Activated naive CD8-positive, alpha-beta T cell treated with anti-CD3 and anti-CD28 coated beads for 36 hours (primary cell): ENCODE measurements at regions not wholly inside any gene's neighbourhood (a gene's known extent, or its start where the extent isn't known, plus 50 kb on each side); places are given as distances from the start of the nearest gene placed in this dataset.

Experiments used
- DNase-seq: peaks from one replicate; pipeline ENCODE4 v3.0.0; 2021
- H3K27ac Mint-ChIP-seq: one replicate; pipeline ENCODE4 v1.8.0; 2022; ENCODE audit warnings: mild to moderate bottlenecking, moderate library complexity, mixed read lengths
- H3K27me3 Mint-ChIP-seq: one replicate; pipeline ENCODE4 v1.8.0; 2022; ENCODE audit warnings: mild to moderate bottlenecking, mixed read lengths
- H3K36me3 Mint-ChIP-seq: one replicate; pipeline ENCODE4 v1.8.0; 2021; ENCODE audit warnings: mild to moderate bottlenecking, mixed read lengths
- H3K4me1 Mint-ChIP-seq: one replicate; pipeline ENCODE4 v1.8.0; 2021; ENCODE audit warnings: mixed read lengths
- H3K4me3 Mint-ChIP-seq: one replicate; pipeline ENCODE4 v1.8.0; 2022; ENCODE audit warnings: mild to moderate bottlenecking, moderate library complexity, mixed read lengths
- H3K9me3 Mint-ChIP-seq: one replicate; pipeline ENCODE4 v1.8.0; 2022; ENCODE audit warnings: mixed read lengths

DNA sequence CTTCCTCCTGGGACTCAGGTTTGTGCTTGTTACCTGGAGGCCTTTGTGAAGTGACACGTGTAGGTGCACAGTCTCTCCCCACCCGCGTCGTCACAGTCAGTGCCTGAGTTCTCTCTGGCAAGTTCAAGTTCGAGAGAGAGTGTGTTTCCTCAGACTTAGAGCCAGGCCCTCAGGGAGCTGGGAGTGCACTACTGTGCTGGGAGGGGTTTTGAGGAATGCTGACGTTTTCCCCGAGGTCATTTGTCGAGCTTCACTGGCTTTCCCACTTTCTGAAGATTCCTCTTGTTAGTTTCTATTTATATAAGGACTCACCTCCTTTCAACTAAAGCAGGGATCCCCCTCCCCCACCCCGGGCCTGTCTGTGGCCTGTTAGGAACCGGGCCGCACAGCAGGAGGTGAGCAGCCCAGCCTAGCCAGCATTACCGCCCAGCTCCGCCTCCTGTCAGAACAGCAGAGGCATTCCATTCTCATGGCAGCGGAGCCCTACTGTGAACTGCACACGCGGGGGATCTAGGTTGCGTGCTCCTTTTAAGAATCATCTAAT is 209.2 kb downstream of the DIRAS2 start:
- Mint-ChIP-seq H3K27ac (no peak overlapping the region), H3K27me3 (peaks cover 33% of the 10 kb centered on the region), H3K4me1 (no peaks in the 10 kb centered on the region), H3K9me3 (peaks cover 1% of the 10 kb centered on the region), H3K36me3 (no peaks in the 10 kb centered on the region), H3K4me3 (no peak overlapping the region)
- DNase-seq = no peak

DNA sequence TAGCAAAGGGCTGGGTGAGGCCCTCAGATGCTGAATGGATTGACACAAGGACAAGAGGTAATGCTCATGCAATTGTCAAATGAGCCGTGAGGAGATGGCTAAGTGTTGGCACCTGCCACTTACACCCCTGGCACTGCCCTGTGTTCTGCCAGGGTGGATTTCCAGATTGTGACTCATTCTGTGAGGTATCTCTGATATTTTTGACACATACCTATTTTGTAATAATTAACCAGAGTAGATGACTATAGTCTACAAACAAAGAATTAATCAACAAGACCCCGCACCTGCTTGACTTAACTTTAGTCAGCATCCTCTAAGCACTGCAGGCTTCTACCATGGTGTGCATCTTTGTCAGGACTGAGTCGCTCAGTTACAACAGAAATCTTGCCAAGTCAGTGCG is 200.8 kb downstream of the DIRAS2 start:
- Mint-ChIP-seq H3K4me3 (no peak overlapping the region), H3K4me1 (no peaks in the 10 kb centered on the region), H3K27ac (no peak overlapping the region), H3K36me3 (no peaks in the 10 kb centered on the region), H3K9me3 (peaks cover 7% of the 10 kb centered on the region), H3K27me3 (peaks cover 26% of the 10 kb centered on the region)
- DNase-seq = no peak

DNA sequence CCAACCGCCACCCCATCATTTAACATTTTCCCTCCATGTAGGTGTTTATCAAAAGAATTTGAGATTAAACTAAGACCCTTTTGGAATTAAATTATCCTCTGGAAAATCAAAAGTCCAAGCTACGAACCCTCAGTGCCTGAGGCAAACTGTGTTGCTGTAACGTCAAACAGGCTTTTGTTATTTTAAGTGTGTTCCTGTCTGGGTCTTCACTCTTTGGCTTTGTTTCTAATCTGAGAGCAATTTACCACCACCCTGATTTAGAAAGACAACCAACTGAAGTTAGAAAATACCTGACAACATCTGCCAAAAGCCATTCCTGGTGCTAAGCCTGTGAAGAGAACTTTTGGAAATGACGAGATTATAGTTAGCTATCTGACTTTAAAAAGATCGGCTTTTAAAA is 199.9 kb downstream of the DIRAS2 start:
- no peak for DNase-seq
- Mint-ChIP-seq H3K4me3 (no peak overlapping the region), H3K27ac (no peak overlapping the region), H3K36me3 (no peaks in the 10 kb centered on the region), H3K27me3 (peaks cover 18% of the 10 kb centered on the region), H3K9me3 (peaks cover 7% of the 10 kb centered on the region), H3K4me1 (no peaks in the 10 kb centered on the region)

DNA sequence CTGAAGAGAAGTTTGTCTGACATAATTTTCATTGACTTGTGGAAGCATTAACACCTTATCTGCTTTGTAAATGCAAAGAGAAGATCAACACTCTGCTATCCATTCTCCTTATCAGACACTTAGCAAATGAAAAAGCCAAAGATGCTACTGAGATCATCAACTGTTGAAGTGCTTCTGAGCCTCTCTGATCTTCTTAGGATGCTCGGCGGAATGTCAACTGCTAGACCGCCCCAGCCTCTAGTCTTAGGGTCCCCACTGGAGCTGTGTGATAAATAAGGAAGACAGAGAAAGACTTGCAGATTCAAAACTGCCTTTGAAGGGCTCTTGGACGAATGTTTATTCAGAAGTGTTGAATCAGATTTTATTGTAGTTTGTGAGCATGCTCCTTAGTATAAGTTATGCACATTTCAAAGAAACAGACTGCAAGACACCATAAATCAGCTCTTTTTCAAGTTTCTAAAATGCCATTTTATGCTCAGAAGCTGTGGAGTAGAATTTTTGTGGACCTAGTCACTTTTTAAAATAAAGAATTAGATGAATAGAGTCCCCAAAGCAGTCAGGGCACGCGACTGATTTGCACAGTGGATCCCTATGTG is 197.9 kb downstream of the DIRAS2 start:
- H3K27me3 Mint-ChIP-seq = peaks cover 21% of the 10 kb centered on the region
- no peak overlapping the region for H3K27ac Mint-ChIP-seq
- no peaks in the 10 kb centered on the region for H3K36me3 Mint-ChIP-seq
- no peak overlapping the region for H3K4me3 Mint-ChIP-seq
- DNase-seq = no peak
- no peaks in the 10 kb centered on the region for H3K4me1 Mint-ChIP-seq
- H3K9me3 Mint-ChIP-seq = peaks cover 3% of the 10 kb centered on the region

DNA sequence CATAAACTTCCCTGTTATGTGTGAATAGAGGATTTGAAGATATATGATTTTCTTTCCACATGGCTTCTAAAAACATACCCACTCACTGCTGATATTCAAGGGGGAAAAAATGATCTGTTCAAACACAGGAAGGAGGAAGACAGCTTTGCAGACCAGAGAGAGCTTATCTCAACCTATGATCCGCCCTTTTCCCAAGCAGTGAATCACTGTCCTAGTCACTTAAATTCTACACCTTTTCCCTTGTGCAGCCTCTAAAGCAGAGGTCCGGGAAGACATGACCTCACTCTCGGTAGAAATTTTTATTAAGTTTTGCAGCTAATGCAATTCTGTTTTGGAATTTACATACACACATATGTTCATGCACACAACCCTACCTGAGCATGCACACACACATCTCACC is 197.2 kb downstream of the DIRAS2 start:
- H3K9me3 Mint-ChIP-seq = no peaks in the 10 kb centered on the region
- DNase-seq = no peak
- H3K4me1 Mint-ChIP-seq = no peaks in the 10 kb centered on the region
- no peak overlapping the region for H3K27ac Mint-ChIP-seq
- H3K4me3 Mint-ChIP-seq = no peak overlapping the region
- peaks cover 24% of the 10 kb centered on the region for H3K27me3 Mint-ChIP-seq
- H3K36me3 Mint-ChIP-seq = no peaks in the 10 kb centered on the region

DNA sequence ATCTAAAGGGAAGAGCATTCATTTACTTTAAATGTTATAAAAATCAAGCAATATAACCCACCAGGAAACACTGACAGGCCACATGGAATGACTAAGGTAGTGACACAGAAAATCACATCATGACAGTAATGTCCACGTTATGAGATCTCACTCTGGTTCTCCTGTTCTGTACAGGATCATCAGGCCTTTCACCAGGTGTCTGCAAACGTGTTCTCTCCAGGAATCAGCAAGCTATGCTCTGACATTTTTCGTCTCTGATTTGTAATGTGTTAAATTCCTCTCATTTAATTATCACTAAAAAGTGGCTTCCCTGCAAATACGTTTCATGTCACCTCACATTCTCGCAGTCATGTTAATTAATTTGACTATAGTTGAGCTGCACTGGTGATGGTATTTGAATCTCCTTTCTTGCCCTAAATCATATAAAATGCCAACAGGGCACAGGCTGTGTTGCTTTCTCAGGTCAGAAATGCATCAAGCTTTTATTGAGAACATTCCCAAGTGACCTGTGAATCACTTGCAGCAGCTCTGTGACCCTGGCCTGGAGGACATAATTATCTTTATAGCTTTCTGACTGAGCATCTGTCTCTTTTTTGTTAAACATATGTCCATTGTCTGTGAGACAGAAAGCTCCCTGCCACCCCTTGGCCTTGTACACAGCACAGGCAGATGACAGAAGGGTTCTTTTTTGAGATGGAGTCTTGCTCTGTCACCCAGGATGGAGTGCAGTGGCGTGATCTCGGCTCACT is 196.2 kb downstream of the DIRAS2 start:
- Mint-ChIP-seq H3K27me3 (peaks cover 28% of the 10 kb centered on the region), H3K27ac (no peak overlapping the region), H3K4me1 (no peaks in the 10 kb centered on the region), H3K36me3 (no peaks in the 10 kb centered on the region), H3K9me3 (no peaks in the 10 kb centered on the region), H3K4me3 (no peak overlapping the region)
- DNase-seq = no peak

DNA sequence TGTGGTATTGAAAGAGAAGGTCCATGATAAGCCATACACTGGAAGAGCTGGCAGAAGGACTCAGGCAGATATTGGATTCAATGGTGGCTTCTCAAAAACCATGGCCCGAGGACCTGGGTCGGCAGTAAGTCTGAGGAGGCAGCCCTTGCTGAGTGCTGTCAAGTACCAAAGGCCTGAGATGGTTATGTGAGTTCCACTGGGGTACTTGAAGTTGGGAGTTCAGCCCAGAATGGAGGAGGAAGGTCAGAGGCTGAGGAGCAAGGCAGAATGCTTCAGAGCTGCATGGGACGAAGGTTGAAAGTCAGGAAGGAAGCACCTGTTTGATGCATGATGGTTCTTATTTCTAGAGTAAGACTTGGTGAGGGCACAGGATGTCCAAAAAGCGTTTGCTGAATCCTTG is 194.9 kb downstream of the DIRAS2 start:
- no peak overlapping the region for H3K4me3 Mint-ChIP-seq
- peaks cover 20% of the 10 kb centered on the region for H3K27me3 Mint-ChIP-seq
- no peak for DNase-seq
- no peaks in the 10 kb centered on the region for H3K4me1 Mint-ChIP-seq
- H3K27ac Mint-ChIP-seq = no peak overlapping the region
- H3K36me3 Mint-ChIP-seq = no peaks in the 10 kb centered on the region
- no peaks in the 10 kb centered on the region for H3K9me3 Mint-ChIP-seq

DNA sequence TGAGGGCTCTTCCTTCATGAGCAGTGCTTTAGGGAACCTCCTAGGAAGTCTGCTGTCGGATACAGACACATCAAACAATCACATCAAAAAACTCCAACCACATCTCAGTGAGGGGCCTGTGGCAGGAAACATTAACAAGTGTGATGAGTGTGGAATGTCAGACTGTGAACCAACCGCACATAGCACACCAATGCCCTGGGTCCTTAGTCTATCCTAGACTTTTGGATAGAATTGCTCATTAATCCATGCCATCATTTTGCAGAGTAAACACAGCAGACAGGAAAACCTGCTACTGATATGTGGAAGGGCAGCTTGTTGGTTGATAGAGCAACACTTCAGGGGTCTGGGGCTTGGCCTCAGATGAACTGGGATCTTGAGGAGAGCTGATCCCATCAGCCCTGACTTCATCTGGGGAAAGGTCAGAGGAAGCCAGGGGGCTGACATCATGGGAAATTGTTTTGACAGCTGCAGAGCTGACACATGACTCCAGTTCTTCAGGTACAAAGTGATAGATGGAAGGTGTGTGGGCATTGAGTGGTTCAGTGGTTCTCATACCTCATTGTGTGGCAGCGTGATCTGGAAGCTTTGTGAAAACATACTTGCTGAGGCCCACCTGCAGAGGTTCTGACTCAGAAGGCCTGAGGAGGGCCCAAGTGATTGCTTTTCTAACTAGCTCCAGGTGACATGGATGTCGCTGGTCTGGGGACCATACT is 193.3 kb downstream of the DIRAS2 start:
- Mint-ChIP-seq H3K27ac (no peak overlapping the region), H3K4me1 (no peaks in the 10 kb centered on the region)
- DNase-seq = no peak

DNA sequence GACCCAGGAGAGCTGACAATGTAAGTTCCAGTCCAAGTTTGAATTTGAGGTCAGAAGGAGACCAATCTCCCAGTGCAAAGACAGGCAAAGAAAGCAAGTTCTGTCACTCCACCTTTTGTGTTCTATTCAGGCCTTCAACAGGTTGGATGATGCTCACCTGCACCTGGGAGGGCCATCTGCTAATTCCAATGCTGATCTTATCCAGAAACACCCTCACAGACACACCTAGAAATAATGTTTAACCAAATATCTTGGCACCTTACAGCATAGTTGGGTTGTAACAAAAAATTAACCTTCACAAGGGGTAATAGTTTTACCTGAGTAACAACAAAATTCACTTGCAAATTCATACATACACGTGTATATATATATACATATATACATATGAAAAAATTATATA is 190.8 kb downstream of the DIRAS2 start:
- H3K27ac Mint-ChIP-seq = no peak overlapping the region
- peaks cover 2% of the 10 kb centered on the region for H3K9me3 Mint-ChIP-seq
- no peak overlapping the region for H3K4me3 Mint-ChIP-seq

More for the DNA sequence above, 193.3 kb downstream of the DIRAS2 start:
- H3K4me3 Mint-ChIP-seq = no peak overlapping the region
- peaks cover 11% of the 10 kb centered on the region for H3K27me3 Mint-ChIP-seq
- no peaks in the 10 kb centered on the region for H3K9me3 Mint-ChIP-seq
- H3K36me3 Mint-ChIP-seq = no peaks in the 10 kb centered on the region

DNA sequence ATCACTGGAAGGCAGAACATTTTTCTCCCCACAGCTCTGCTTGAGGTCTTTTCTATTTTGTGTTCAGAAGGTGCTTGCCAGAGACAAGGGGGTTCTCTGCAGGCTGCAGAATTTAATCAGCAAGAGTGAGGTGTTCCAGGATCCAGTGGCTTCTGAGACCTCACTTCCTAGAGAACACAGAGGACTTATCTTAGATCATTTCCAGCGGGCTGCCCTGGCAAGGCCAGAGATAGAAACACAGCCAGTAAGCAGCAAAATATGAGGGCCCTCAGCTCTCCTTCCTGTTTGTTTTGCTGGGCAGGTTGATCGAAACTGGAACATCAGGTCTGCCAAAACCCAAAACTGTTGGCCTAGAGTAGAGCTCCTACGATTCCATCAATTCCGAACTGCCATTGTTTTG is 187.3 kb downstream of the DIRAS2 start:
- peaks cover 18% of the 10 kb centered on the region for H3K27me3 Mint-ChIP-seq

More for the DNA sequence above, 190.8 kb downstream of the DIRAS2 start:
- no peak for DNase-seq
- Mint-ChIP-seq H3K4me1 (no peaks in the 10 kb centered on the region), H3K27me3 (peaks cover 14% of the 10 kb centered on the region), H3K36me3 (no peaks in the 10 kb centered on the region)

DNA sequence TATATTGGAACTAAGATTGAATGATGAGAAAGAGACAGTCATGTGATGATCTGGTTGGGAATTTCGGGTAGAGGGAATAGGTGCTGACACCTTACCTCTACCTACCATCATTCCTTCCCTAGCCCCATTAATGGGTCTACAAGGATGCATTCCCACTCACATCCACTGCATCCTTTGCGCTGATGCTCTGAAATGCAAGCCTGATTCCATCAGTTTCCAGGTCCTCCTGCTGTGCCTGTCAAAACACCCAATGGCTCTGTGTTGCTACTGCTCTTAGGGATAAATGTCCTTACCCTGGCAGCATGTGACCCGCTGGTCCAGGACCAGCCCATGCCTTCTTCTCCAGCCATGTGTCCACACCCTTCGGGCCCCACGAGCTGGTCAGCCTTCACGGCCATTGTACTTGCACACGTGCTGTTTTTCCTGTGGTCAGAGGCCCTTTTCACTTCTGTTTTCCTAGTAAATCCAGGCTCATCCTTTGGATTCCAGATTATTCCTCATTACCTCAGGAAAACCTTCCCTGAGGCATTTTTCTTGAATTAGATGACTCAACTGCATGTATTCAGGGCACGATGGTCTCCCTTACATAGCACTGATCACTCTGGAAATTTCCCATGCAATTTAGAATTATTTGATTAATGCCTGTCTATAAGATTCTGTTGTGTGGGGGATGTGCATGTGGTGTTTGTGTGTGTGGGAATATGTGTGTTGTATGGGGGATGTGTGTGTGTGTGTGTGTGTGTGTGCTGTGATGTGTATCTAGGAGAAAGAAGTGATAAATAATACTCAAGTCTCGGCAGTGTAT is 185.0 kb downstream of the DIRAS2 start:
- Mint-ChIP-seq H3K9me3 (peaks cover 2% of the 10 kb centered on the region), H3K4me3 (no peak overlapping the region), H3K36me3 (no peaks in the 10 kb centered on the region), H3K27me3 (peaks cover 23% of the 10 kb centered on the region), H3K4me1 (no peaks in the 10 kb centered on the region), H3K27ac (no peak overlapping the region)
- no peak for DNase-seq

More for the DNA sequence above, 187.3 kb downstream of the DIRAS2 start:
- H3K4me3 Mint-ChIP-seq = no peak overlapping the region
- H3K9me3 Mint-ChIP-seq = peaks cover 2% of the 10 kb centered on the region
- H3K36me3 Mint-ChIP-seq = no peaks in the 10 kb centered on the region
- no peak overlapping the region for H3K27ac Mint-ChIP-seq
- no peak for DNase-seq
- H3K4me1 Mint-ChIP-seq = no peaks in the 10 kb centered on the region

DNA sequence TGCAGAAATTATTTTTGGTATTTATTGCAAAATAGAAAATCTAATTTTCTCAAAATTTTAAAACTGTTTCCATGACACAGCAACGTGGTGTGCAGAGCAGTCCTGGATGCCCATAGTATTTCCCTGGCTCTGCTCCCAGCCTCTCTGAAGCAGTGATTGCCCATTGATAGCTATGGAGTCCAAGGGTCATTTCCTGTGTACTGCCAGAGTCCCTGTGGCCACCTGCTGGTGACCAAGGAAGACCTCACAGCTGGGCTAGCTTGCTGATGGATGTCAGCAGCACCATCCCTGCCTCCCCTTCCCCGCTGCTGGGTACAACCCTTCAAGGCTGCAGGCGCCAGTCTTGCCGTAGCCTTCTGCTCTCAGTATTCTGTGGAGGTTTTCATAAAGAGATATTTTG is 184.1 kb downstream of the DIRAS2 start:
- Mint-ChIP-seq H3K9me3 (peaks cover 2% of the 10 kb centered on the region), H3K4me3 (no peak overlapping the region), H3K27ac (no peak overlapping the region), H3K4me1 (no peaks in the 10 kb centered on the region), H3K36me3 (no peaks in the 10 kb centered on the region), H3K27me3 (peaks cover 23% of the 10 kb centered on the region)
- no peak for DNase-seq

DNA sequence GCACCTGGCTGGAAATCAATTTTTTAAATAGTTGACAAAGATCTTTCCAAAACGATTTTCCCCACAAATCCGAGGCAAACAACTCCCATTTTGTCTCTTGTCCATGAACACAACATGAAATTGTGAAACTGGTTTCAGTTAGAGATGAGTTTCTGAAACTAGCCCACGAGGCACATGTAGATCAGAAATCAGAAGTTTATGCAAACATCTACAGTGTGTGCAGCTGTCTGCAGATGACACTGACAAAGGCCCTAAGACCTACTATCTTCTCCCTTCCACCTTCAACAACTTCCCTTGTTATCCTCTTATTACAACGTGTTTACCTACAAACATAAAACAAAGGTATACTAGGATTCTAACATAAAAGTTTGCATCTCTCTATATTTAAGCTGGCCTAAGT is 183.3 kb downstream of the DIRAS2 start:
- Mint-ChIP-seq H3K36me3 (no peaks in the 10 kb centered on the region), H3K9me3 (peaks cover 2% of the 10 kb centered on the region), H3K4me1 (no peaks in the 10 kb centered on the region), H3K27ac (no peak overlapping the region), H3K27me3 (peaks cover 23% of the 10 kb centered on the region), H3K4me3 (no peak overlapping the region)
- no peak for DNase-seq

DNA sequence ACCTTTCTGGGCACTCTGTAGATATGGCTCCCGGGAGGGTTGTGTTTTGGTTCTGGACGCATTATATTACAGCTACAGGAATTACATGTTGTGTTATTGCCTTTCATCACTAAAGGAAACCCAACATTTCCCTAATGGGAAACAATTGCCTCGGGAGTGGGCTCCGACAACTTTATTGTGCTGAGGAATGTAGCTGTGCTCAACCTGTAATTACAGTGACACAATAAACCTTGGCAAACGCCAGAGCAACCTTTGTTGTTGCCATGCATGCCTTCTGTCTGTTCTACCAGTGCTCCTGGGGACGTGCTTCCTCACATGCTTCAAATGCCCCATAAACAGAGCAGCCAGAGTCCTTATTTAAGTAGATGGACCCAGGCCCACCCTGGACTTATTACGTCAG is 182.4 kb downstream of the DIRAS2 start:
- Mint-ChIP-seq H3K27me3 (peaks cover 23% of the 10 kb centered on the region), H3K27ac (no peak overlapping the region), H3K4me3 (no peak overlapping the region), H3K4me1 (no peaks in the 10 kb centered on the region), H3K36me3 (no peaks in the 10 kb centered on the region), H3K9me3 (peaks cover 2% of the 10 kb centered on the region)
- DNase-seq = no peak

DNA sequence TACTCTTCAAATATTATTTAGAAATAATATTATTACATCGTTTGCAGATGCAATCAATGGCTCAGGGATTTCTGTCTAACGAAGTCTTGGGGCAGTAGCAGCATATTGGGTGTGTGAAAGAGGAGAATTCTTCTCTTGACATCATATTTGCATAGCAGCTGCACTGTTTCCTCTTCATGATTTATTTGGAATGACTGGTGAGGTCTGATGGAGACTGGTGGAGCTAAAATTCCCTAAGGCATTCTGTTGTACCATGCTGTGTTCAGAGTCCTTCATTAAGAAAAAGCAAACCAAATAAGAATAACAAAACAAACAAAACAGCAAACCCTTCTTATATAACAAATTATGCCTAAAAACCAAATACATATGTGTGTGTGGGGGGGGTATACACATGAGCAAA is 177.6 kb downstream of the DIRAS2 start:
- no peaks in the 10 kb centered on the region for H3K4me1 Mint-ChIP-seq
- peaks cover 23% of the 10 kb centered on the region for H3K27me3 Mint-ChIP-seq
- H3K36me3 Mint-ChIP-seq = no peaks in the 10 kb centered on the region
- H3K27ac Mint-ChIP-seq = no peak overlapping the region
- DNase-seq = no peak
- H3K4me3 Mint-ChIP-seq = no peak overlapping the region
- no peaks in the 10 kb centered on the region for H3K9me3 Mint-ChIP-seq
